HG02870 (cell line): ENCODE measurements at regions not wholly inside any gene's neighbourhood (a gene's known extent, or its start where the extent isn't known, plus 50 kb on each side); places are given as distances from the start of the nearest gene placed in this dataset.

Experiments used
- ATAC-seq: cut with Tn5 transposase; IDR thresholded peaks from one replicate; pipeline ENCODE4 v1.9.1; 2021; ENCODE audit warnings: mild to moderate bottlenecking, moderate library complexity; ENCODE audit not compliant: unreplicated experiment

DNA sequence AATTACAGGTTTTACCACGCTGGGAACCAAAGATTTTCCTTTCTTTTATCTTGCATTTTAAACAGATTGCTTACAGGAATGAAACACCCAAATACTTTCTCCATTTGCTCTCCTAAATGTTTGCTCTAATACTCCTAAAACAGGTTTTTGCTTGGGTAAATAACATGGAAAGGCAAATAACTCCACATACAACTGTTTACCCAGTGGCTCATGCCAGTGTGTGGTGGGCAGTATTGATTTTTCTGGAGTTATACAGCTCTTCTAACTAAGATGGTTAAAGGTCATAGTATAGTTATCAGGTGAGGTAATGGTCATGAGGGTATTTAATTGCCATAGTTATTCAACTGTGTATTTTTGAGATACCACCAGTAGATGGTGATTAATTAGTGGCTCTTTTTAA lies 61.2 kb upstream of the RAB27B start:
- no peak for ATAC-seq

DNA sequence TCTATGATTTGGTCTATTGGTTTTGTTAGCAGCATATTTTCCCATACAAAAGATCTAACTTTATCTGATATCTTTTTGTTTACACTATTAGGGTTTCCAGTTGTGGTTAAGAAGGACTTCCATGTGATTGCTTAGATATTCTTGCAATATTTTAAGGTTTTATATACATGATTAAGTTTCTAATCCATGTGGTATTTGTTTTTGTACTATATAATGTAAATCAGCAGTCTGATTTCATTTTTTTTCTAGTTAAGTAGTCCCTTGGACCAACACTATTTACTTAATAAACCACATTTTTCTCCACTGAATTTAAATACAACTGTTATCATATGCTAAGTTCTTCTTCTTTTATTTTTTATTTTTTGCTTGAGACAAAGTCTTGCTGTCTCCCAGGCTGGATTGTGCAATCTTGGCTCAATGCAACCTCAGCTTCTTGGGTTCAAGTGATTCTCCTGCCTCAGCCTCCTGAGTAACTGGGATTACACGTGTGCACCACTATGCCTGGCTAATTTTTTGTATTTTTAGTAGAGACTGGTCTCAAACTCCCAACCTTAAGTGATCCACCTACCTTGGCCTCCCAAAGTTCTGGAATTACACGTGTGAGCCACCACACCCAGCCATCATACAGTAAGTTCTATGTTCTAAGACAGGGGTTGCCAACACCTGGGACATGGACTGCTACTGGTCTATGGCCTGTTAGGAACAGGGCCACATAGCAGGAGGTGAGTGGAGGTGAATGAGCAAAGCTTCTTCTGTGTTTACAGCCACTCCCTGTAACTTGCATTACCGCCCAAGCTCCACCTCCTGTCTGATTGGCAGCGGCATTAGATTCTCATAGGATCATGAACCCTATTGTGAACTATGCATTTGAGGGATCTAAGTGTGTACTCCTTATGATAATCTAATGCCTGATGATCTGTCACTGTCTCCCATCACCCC lies 58.5 kb upstream of the RAB27B start:
- ATAC-seq: no peak

GRCh38 chr18:54772056-54772455 lies 56.2 kb upstream of the RAB27B start:
- no peak for ATAC-seq

DNA sequence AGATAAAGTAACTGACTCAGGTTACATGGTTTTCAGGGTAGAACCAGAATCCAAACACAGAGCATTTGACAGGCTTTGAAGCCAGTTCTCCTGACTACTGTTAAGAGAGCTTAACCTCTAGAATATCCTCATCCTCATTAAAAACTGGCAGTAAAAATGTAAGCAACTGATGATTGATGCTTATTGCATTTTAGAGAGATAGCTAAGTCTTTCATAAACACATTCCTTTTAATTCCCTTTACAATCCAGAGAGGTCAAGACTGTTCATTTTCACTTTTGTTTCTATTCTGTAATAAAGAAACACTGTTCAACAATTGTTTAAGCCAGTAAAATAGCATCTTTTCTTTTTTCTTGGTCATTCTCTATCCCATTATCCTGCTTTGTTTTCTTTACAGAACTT lies 53.9 kb upstream of the RAB27B start:
- ATAC-seq: no peak

- ATAC-seq: no peak
Observed at GRCh38 chr18:54774981-54775665, 53.2 kb upstream of the RAB27B start.

- ATAC-seq: no peak
Observed at GRCh38 chr18:54775686-54776085, 52.6 kb upstream of the RAB27B start.

DNA sequence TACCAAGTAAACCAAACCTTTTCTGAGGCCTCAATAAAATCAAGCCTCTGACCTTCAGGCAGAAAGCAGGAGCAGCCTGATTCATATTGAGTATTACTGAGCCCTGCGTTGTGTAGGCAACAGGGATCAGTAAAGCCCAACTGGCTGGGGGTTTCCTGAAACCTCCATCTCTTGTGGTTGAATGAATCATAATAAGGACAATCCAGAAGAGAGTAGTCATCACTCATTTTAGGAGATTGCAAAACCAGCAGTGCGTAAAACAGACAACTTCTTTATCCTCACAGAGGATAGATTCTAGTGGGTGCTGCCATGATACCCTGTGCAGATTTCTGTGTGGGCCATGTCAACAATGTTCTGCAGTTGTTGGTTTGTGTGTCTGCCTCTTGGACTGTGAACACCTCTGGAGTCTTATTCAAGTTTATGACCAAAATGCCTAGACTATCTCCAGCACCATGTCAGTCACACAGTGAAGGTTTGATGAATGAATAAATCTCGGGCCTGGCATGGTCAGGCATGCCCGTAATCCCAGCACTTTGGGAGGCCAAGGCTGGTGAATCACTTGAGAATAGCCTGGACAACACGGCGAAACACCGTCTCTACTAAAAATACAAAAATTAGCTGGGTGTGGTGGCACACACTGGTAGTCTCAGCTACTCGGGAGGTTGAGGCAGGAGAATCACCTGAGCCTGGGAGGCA lies 51.8 kb upstream of the RAB27B start:
- peak; percentile 87 for ATAC-seq

DNA sequence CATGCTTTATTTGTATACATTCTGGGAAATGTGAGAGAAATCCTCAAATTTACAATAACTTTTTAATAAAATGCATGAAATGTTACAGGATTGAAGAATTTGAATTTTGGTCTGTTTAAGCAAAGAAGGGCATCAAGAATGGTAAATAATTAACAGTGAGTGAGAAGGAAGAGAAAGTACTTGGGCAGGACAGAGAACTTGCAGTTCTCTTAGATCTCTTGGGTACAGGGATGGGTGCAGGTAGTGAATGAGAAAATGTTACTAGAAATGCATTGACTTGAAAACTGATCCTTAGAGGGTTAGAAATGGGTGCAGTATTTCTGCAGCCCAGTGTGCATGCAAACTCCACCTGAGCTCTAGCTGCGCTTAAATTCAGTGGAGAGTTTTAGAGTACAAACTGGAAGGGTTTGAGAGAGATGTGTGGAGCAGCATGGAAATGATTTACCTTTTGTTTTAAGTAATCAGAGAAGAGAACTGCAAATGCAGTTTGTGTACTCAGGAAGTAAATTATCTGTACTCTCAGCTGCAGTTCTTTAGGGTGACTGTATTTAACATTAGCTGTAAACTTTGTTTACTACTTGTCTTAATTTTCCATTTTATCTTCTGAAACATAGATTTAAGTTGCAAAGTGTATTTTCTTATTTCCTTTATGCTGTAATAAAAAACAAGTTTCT lies 51.0 kb upstream of the RAB27B start:
- no peak for ATAC-seq

- ATAC-seq: no peak
Observed at GRCh38 chr18:54777989-54778388, 50.3 kb upstream of the RAB27B start.
